Kidney epithelial cell (primary cell): ENCODE measurements at regions not wholly inside any gene's neighbourhood (a gene's known extent, or its start where the extent isn't known, plus 50 kb on each side); places are given as distances from the start of the nearest gene placed in this dataset.
"Not testable (repeated sequence)": the region's sequence is repeated elsewhere in the genome, so short reads cannot be mapped to it uniquely, and the experiment has no call there.

Experiments used
- DNase-seq: peaks from one replicate; pipeline ENCODE4 v3.0.0-alpha.2; 2010; ENCODE audit warnings: low read depth
- H3K27me3 ChIP-seq: 2 replicates; pipeline ENCODE4 v1.6.0; 2011; ENCODE audit warnings: low read length; ENCODE audit not compliant: control insufficient read depth, insufficient read depth
- H3K36me3 ChIP-seq: 2 replicates; pipeline ENCODE4 v1.5.1; 2011; ENCODE audit warnings: low read length; ENCODE audit not compliant: control insufficient read depth, insufficient read depth
- H3K4me3 ChIP-seq: 2 replicates; pipeline ENCODE4 v1.5.1; 2011; ENCODE audit warnings: low read depth, mild to moderate bottlenecking, control low read depth, low read length
- TF ChIP-seq, protein P1 (sequence below): IDR thresholded peaks from 2 replicates; pipeline ENCODE4 v1.5.1; 2011; ENCODE audit warnings: mild to moderate bottlenecking, moderate library complexity, low read length, control low read depth, inconsistent platforms; ENCODE audit not compliant: insufficient read depth, poor library complexity, severe bottlenecking

DNA sequence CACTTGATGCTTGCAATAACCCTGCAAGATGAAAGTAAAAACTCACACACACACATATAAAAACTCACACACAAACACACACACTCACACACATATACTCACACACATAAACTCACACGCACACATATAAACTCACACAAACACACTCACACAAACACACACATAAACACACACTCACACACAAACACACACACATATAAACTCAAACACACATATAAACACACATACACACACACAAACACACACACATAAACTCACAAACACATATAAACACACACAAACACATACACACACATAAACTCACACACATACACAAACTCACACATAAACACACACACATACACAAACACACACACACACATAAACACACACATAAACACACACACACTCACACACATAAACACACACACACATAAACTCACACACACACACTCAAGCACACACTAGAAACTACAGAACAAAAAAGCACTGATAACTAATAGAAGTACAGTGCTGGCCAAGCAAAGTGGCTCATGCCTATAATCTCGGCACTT, 117.7 kb upstream of the TEKT4 start:
- no peaks in the 10 kb centered on the region for H3K27me3 ChIP-seq
- no peaks in the 10 kb centered on the region for H3K36me3 ChIP-seq

GRCh38 chr2:94758546-94758945, 112.7 kb upstream of the TEKT4 start:
- Histone ChIP-seq H3K36me3 (no peaks in the 10 kb centered on the region), H3K4me3 (no peak overlapping the region), H3K27me3 (no peaks in the 10 kb centered on the region)
- no peak for DNase-seq
- TF ChIP-seq, protein P1, sequence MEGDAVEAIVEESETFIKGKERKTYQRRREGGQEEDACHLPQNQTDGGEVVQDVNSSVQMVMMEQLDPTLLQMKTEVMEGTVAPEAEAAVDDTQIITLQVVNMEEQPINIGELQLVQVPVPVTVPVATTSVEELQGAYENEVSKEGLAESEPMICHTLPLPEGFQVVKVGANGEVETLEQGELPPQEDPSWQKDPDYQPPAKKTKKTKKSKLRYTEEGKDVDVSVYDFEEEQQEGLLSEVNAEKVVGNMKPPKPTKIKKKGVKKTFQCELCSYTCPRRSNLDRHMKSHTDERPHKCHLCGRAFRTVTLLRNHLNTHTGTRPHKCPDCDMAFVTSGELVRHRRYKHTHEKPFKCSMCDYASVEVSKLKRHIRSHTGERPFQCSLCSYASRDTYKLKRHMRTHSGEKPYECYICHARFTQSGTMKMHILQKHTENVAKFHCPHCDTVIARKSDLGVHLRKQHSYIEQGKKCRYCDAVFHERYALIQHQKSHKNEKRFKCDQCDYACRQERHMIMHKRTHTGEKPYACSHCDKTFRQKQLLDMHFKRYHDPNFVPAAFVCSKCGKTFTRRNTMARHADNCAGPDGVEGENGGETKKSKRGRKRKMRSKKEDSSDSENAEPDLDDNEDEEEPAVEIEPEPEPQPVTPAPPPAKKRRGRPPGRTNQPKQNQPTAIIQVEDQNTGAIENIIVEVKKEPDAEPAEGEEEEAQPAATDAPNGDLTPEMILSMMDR = no peak

More for the DNA sequence above, 117.7 kb upstream of the TEKT4 start:
- TF ChIP-seq, protein P1 = no peak
- DNase-seq = no peak
- no peak overlapping the region for H3K4me3 ChIP-seq

DNA sequence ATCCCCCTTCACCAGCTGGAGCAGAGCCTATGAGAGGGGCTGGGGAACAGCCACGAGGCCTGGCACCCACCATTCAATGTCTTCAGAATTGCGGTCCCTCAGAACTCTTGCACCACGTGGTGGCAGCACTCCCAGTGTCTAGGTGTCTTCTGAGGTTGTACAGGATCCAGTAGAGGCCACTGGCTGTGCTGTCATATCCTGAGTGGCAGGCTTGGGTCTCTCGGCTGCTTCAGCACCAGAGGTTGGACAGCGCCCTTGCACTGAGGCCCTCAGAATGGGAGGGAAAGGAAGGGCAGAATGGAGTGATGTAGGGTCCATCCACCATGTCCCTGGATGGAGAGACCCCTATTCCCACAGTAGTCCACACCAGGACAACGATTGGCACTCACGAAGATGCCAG, 112.0 kb upstream of the TEKT4 start:
- DNase-seq = no peak
- H3K27me3 ChIP-seq = no peaks in the 10 kb centered on the region
- no peak overlapping the region for H3K4me3 ChIP-seq
- TF ChIP-seq, protein P1 = no peak
- H3K36me3 ChIP-seq = no peaks in the 10 kb centered on the region

- Histone ChIP-seq H3K4me3 (no peak overlapping the region), H3K36me3 (no peaks in the 10 kb centered on the region), H3K27me3 (no peaks in the 10 kb centered on the region)
- no peak for DNase-seq
- TF ChIP-seq, protein P1 = no peak
Observed at GRCh38 chr2:94762600-94762999, 108.6 kb upstream of the TEKT4 start.

DNA sequence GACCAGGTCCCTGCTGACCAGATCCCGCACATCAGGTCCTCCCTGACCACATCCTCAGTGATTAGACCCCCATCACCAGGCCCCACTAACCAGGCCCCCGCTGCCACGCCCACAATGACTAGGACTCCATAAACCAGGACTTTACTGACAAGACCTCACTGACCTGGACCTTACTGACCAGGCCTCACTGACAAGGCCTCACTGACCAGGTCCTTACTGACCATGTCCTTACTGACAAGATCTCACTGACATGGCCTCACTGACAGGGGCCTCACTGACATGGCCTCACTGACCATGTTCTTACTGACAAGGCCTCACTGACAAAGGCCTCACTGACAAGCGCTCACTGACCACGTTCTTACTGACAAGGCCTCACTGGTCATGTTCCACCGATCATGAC, 107.9 kb upstream of the TEKT4 start:
- Histone ChIP-seq H3K27me3 (no peaks in the 10 kb centered on the region), H3K36me3 (no peaks in the 10 kb centered on the region), H3K4me3 (no peak overlapping the region)
- DNase-seq = no peak
- TF ChIP-seq, protein P1 = no peak

DNA sequence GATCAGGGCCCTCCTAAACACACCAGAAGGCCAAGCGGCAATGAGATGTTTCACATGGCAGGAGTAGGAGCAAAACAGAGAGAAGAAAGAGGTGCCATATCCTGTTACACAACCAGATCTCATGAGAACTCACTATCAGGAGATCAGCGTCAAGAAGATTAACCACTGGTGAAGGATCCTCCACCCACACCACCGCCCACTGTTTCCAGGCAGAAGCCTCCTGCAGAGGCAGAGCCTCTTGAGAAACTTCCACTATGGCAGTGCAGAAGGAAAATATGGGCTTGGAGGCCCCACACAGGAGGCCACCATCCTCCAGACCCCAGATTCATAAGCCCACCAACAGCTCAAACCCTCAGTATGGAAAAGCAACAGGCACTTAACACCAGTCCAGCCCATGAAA, 106.9 kb upstream of the TEKT4 start:
- not testable (repeated sequence) for H3K36me3 ChIP-seq, H3K4me3 ChIP-seq, DNase-seq, H3K27me3 ChIP-seq

GRCh38 chr2:94767336-94767735, 103.9 kb upstream of the TEKT4 start:
- no peak for DNase-seq
- Histone ChIP-seq H3K36me3 (no peaks in the 10 kb centered on the region), H3K4me3 (no peak overlapping the region), H3K27me3 (no peaks in the 10 kb centered on the region)
- TF ChIP-seq, protein P1 = no peak
